Right lobe of liver (tissue), 6 donors: ENCODE measurements at regions not wholly inside any gene's neighbourhood (a gene's known extent, or its start where the extent isn't known, plus 50 kb on each side); places are given as distances from the start of the nearest gene placed in this dataset.

Experiments used
- ATAC-seq, 4 donors: fragments of 200-7000 bp; cut with Tn5 transposase; one replicate each; pipeline ENCODE4 v1.9.1; 2020; ENCODE audit warnings: mild to moderate bottlenecking in 4 of 4, moderate library complexity in 4 of 4
- DNase-seq, 3 donors: peaks; one replicate each; pipeline ENCODE4 v3.0.0-alpha.2; 2020
- H3K27ac ChIP-seq, 3 donors: fragments of 200-600 bp; one replicate each; pipeline ENCODE4 v1.8.0; 2022
- H3K27me3 ChIP-seq, 2 donors: fragments of 200-600 bp; one replicate each; pipeline ENCODE4 v1.8.0; 2022
- H3K36me3 ChIP-seq, 4 donors: fragments of 200-600 bp; sonication (generic) in 1 of 4; one replicate each; pipeline versions ENCODE4 v1.5.1 to v1.8.0; 2017 to 2022; ENCODE audit warnings: control low read depth in 1 of 4
- H3K4me1 ChIP-seq, 4 donors: fragments of 200-600 bp; sonication (generic) in 1 of 4; one replicate each; pipeline versions ENCODE4 v1.5.1 to v1.8.0; 2017 to 2022; ENCODE audit warnings: control low read depth in 1 of 4
- H3K4me3 ChIP-seq, 3 donors: fragments of 200-600 bp; one replicate each; pipeline ENCODE4 v1.8.0; 2022
- H3K9me3 ChIP-seq, 4 donors: fragments of 200-600 bp; sonication (generic) in 1 of 4; one replicate each; pipeline versions ENCODE4 v1.5.1 to v1.8.0; 2017 to 2022; ENCODE audit warnings: control low read depth in 1 of 4
- POLR2A ChIP-seq: fragments of 450-650 bp; IDR thresholded peaks from one replicate; pipeline ENCODE4 v1.6.1; 2017; ENCODE audit warnings: antibody characterized with exemption, mild to moderate bottlenecking
- WGBS: methylation state at CpG from one replicate; pipeline ENCODE4 v1.1.6; 2018; ENCODE audit warnings: low coverage, low lambda C conversion rate; ENCODE audit not compliant: insufficient coverage; ENCODE audit errors: missing lambda C conversion rate; 5-methylcytosine and 5-hydroxymethylcytosine counted together
- intact Hi-C, 2 donors: fragments of 100-400 bp; cut with DNase I; formaldehyde crosslinking; loops; one replicate each; pipeline versions ENCODE4 v1.11.2 to v1.14.1; 2022
- TF ChIP-seq, protein P1 (sequence below), 4 donors: fragments of 200-600 bp in 3 of 4; fragments of 450-650 bp in 1 of 4; IDR thresholded peaks; one replicate each; pipeline versions ENCODE4 v1.5.1 to v1.8.0; 2016 to 2022; ENCODE audit warnings: antibody characterized with exemption in 4 of 4, mild to moderate bottlenecking in 2 of 4
- donor health status: DM: no; HTN: yes; CAD: no.
- donor health status: DM: no; HTN: no; CAD: no.
- donor health status: DM: no; HTN: no; CAD: no.
- donor health status: DM: no; HTN: yes; CAD: no.
- donor health status: DM: no; HTN: yes; CAD: no.

DNA sequence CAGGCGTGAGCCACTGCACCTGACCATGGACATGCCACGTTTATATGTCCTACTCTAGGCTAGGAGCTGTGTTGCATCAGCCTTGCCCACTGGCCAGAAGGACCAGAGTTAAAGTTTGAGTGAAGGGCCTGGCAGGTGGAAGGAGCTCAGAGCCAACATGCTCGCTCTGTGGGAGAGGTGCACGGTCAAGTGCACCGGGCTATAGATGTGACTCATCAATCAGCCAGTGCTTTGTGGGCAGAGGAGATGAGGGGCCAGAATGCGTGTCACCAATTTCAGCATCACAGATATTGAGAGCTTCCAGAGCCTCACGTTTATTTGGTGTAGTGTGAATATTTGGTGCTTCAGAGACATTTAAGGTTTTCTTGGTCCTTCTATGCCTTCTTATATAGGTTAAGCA, 137.3 kb upstream of the KBTBD8 start:
- Histone ChIP-seq H3K9me3 (no peaks in the 10 kb centered on the region), H3K4me3 (no peak overlapping the region), H3K27me3 (no peaks in the 10 kb centered on the region), H3K4me1 (no peaks in the 10 kb centered on the region), H3K36me3 (no peaks in the 10 kb centered on the region), H3K27ac (no peak overlapping the region)
- whole genome bisulfite sequencing: 69% methylated on average over 3 of the region's 7 CpGs
- ATAC-seq (no peak), DNase-seq (no peak)
- intact Hi-C loops: no loop called here
- TF ChIP-seq POLR2A: no peak
- TF ChIP-seq, protein P1, sequence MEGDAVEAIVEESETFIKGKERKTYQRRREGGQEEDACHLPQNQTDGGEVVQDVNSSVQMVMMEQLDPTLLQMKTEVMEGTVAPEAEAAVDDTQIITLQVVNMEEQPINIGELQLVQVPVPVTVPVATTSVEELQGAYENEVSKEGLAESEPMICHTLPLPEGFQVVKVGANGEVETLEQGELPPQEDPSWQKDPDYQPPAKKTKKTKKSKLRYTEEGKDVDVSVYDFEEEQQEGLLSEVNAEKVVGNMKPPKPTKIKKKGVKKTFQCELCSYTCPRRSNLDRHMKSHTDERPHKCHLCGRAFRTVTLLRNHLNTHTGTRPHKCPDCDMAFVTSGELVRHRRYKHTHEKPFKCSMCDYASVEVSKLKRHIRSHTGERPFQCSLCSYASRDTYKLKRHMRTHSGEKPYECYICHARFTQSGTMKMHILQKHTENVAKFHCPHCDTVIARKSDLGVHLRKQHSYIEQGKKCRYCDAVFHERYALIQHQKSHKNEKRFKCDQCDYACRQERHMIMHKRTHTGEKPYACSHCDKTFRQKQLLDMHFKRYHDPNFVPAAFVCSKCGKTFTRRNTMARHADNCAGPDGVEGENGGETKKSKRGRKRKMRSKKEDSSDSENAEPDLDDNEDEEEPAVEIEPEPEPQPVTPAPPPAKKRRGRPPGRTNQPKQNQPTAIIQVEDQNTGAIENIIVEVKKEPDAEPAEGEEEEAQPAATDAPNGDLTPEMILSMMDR (IDR thresholded peaks at IDR 0.05): no peak

DNA sequence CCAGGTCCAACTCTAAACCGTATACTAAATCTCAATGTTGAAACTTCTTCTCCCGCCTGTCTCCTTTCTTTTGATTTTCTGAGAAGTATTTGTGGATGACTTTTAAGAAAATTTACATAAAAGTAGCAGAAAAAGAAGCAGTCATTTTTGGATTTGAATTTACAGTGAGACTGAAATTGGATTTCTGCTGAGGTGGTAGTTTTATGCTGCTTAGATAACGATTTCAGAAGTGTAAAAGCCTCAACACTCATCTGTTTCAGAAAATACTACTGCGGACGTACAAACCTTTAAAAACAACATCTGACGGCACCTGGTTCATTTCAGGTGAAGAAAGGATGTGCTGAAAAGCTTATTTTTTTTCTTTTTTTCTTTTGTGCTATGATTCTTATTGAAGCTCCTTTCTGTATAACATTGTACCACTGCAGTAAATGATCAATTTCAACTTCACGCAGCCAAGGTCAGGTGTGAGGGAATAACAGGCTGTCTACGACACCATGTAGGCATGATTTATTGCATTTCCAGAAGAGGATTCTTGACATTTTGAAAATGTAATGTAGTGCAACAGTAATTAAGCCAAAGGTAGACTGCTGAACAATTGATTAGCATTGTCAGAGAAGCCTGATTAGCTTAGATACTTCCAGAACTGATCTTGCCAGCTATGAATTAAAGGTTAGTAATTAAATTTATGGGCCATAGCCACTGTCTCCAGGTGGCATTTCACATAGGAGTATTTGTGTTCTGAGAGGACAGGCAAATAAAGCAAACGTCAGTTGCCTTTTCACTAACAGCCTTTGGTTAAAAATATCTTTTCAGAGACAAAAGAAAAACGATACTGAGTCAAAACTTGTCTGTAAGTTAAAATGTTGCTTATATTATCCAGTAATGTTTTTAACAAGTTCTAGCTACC, 134.6 kb upstream of the KBTBD8 start:
- Histone ChIP-seq H3K27ac (no peak overlapping the region), H3K4me1 (no peaks in the 10 kb centered on the region), H3K27me3 (no peaks in the 10 kb centered on the region), H3K36me3 (no peaks in the 10 kb centered on the region), H3K9me3 (no peaks in the 10 kb centered on the region), H3K4me3 (no peak overlapping the region)
- WGBS: 86% methylated on average over 10 of the region's 10 CpGs
- TF ChIP-seq, protein P1 (IDR thresholded peaks at IDR 0.05): no peak
- no peak for TF ChIP-seq POLR2A
- ATAC-seq (no peak), DNase-seq (no peak)
- intact Hi-C loops: no loop called here

DNA sequence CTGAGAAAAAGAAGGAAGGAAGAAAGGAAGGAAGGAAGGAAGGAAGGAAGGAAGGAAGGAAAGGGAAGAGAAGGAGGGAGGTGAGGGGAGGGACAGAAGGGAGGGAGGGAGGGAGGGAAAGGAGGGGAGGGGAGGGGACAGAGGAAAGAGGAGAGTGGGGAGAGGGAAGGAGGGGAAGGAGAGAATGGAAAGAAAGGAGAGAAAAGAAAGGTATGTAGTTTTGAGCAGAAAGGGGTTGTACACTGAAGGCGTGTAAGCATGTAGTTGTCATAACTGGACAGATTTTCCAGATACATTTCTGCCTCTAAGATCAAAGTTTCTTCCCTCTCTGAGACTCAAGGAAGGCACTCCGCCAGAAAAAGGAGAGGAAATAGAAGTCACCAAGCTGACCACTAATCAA, 113.4 kb upstream of the KBTBD8 start:
- no peaks in the 10 kb centered on the region for H3K27me3 ChIP-seq
- ATAC-seq: no peak
- DNase-seq: no peak
- H3K4me1 ChIP-seq: no peaks in the 10 kb centered on the region
- no peaks in the 10 kb centered on the region for H3K36me3 ChIP-seq
- 100% methylated on average over 1 of the region's 2 CpGs for WGBS
- no peak overlapping the region for H3K4me3 ChIP-seq
- no peak overlapping the region for H3K27ac ChIP-seq
- TF ChIP-seq, protein P1 (IDR thresholded peaks at IDR 0.05): no peak
- no peak for TF ChIP-seq POLR2A
- intact Hi-C loops: no loop called here
- no peaks in the 10 kb centered on the region for H3K9me3 ChIP-seq

DNA sequence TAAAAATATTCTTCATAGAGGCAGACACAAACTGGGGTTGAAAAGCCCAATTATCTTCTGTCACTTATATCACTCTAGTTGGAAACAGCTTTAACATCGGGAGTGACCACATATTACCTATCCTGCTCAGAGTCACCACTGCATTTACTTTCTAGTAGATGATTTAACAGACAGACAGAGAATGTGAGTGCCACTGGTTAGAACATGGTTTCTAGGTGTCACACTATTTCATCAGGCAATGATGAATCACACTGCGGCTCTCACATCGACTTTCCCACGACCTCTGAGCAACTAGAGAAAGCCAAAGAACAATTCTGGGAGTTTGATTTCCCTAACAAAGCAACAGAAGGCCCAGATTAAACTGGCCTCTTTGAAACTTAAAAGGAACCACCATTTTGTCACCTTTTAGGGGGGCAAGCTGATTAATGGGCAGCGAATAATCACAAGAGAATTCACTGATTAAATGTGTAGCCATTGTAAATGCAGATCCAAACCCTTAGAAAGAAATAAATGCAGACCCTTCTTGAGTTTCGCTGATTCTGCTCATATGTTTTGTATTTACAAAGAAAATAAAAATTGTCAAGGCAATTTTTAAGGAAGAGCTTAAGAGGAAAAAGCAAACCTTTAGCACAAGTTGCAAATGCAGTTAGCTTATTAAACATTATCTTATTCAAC, 112.6 kb upstream of the KBTBD8 start:
- no peaks in the 10 kb centered on the region for H3K4me1 ChIP-seq
- ATAC-seq: peak in 2 of 4 donors; percentile 55 to 69
- TF ChIP-seq POLR2A: no peak
- TF ChIP-seq, protein P1 (IDR thresholded peaks at IDR 0.05): no peak
- intact Hi-C loops: no loop called here
- no peaks in the 10 kb centered on the region for H3K36me3 ChIP-seq
- H3K27me3 ChIP-seq: no peaks in the 10 kb centered on the region
- 39% methylated on average over 6 of the region's 6 CpGs for WGBS
- DNase-seq: no peak
- H3K9me3 ChIP-seq: no peaks in the 10 kb centered on the region
- no peak overlapping the region for H3K4me3 ChIP-seq
- H3K27ac ChIP-seq: no peak overlapping the region
